ENCODE measurements at regions not wholly inside any gene's neighbourhood (a gene's known extent, or its start where the extent isn't known, plus 50 kb on each side); places are given as distances from the start of the nearest gene placed in this dataset.

DNA sequence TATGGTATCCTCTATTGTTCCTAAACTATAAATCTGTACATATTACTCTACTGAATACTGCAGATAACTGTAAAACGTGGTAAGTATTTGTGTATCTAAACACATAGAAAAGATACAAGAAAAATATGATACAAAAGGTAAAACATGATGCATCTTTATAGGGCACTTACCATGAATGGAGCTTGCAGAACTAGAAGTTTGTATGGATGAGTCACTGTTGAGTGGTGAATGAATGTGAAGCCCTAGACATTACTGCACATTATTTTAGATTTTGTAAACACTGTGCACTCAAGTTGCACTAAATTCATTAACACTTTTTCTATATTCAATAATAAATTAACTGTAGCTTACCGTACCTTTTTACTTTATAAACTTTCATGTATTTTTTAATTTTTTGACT, 357.5 kb downstream of the ZWINT start:
- Histone ChIP-seq H3K27me3 (no peaks in the 10 kb centered on the region), H3K36me3 (no peaks in the 10 kb centered on the region), H3K27ac (no peak overlapping the region), H3K4me1 (no peaks in the 10 kb centered on the region), H3K9me3 (no peaks in the 10 kb centered on the region), H3K4me3 (no peak overlapping the region)
- intact Hi-C loops (cut with DNase I), result no loop called here
- no peak for DNase-seq
- WGBS, 2 donors, result 65 to 77% methylated on average over 2 of the region's 2 CpGs
- TF ChIP-seq EP300 (IDR thresholded peaks at IDR 0.05) (no peak), POLR2AphosphoS5 (IDR thresholded peaks at IDR 0.05) (no peak), POLR2A (IDR thresholded peaks at IDR 0.05) (no peak)
- TF ChIP-seq, protein P1, sequence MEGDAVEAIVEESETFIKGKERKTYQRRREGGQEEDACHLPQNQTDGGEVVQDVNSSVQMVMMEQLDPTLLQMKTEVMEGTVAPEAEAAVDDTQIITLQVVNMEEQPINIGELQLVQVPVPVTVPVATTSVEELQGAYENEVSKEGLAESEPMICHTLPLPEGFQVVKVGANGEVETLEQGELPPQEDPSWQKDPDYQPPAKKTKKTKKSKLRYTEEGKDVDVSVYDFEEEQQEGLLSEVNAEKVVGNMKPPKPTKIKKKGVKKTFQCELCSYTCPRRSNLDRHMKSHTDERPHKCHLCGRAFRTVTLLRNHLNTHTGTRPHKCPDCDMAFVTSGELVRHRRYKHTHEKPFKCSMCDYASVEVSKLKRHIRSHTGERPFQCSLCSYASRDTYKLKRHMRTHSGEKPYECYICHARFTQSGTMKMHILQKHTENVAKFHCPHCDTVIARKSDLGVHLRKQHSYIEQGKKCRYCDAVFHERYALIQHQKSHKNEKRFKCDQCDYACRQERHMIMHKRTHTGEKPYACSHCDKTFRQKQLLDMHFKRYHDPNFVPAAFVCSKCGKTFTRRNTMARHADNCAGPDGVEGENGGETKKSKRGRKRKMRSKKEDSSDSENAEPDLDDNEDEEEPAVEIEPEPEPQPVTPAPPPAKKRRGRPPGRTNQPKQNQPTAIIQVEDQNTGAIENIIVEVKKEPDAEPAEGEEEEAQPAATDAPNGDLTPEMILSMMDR (IDR thresholded peaks at IDR 0.05), result no peak

DNA sequence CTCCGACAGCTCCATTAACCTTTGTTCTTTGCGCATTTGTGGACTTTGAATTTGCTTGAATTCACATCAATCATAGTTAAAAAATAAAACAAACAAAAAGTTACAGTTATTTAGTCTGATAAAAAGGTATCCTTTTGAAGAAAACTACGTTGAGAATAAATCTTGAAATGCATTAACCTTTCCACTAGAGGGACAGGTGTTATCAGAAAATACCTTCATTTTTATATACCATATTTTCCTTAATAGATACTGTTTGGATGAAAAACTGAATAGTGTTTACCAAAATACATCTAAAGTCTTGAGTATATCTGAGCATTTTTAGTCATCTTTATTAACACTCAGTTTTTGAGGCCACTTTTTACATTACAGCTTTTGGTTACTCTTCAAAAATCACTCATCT, 371.9 kb downstream of the ZWINT start:
- intact Hi-C loops (cut with DNase I), result no loop called here
- DNase-seq, result no peak
- TF ChIP-seq POLR2A (IDR thresholded peaks at IDR 0.05) (no peak), POLR2AphosphoS5 (IDR thresholded peaks at IDR 0.05) (no peak), EP300 (IDR thresholded peaks at IDR 0.05) (no peak)
- TF ChIP-seq, protein P1 (IDR thresholded peaks at IDR 0.05), result no peak
- H3K27me3 ChIP-seq, result no peaks in the 10 kb centered on the region
- H3K9me3 ChIP-seq, result no peaks in the 10 kb centered on the region
- no peak overlapping the region for H3K4me3 ChIP-seq
- no peaks in the 10 kb centered on the region for H3K4me1 ChIP-seq
- WGBS, 2 donors, result 11 to 53% methylated on average over 3 of the region's 3 CpGs
- H3K36me3 ChIP-seq, result no peaks in the 10 kb centered on the region
- H3K27ac ChIP-seq, result no peak overlapping the region

DNA sequence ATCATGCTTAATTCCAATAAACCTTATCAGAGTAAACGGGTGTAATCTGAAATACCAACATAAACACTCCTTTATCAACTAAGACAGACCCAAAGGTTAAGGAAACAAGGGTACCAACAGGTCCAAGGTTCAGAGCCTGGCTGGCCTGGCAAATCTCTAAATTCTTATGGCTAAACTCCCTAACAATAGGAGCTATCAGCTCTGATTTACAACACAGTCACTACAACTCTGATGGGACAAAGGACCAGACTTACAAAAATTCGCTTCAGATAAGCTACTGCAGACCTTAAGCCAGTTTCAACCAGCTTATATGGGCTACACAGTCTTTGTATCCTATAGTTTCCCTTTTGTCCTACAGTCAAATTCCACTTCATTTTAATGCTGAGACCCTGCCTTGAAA, 381.9 kb downstream of the ZWINT start:
- H3K27ac ChIP-seq, result no peak overlapping the region
- H3K36me3 ChIP-seq, result no peaks in the 10 kb centered on the region
- H3K4me3 ChIP-seq, result no peak overlapping the region
- 8 to 27% methylated on average over 2 of the region's 2 CpGs for WGBS, 2 donors
- H3K27me3 ChIP-seq, result no peaks in the 10 kb centered on the region
- no peaks in the 10 kb centered on the region for H3K4me1 ChIP-seq
- no peaks in the 10 kb centered on the region for H3K9me3 ChIP-seq
- TF ChIP-seq POLR2A (IDR thresholded peaks at IDR 0.05) (no peak), EP300 (IDR thresholded peaks at IDR 0.05) (no peak), POLR2AphosphoS5 (IDR thresholded peaks at IDR 0.05) (no peak)
- TF ChIP-seq, protein P1 (IDR thresholded peaks at IDR 0.05), result no peak
- DNase-seq, result no peak
- intact Hi-C loops (cut with DNase I), result no loop called here

DNA sequence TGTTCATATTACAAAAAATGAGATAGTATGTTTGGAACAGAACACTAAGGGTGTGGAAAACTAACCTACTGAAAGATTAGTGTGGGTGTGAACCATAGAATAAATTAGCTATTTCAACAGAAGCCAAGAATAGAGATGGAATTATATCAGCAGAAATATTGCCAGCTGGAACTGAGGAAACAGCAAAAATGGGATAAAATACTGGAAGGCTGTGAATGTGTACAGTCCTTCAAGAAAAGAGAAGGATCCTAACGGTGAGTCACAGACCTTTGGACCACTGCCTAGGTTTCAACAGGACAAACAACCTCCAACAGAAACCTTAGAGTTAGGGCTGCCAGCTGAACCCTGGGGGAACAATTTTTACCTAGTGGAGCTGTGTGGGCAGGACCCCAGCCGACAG, 395.0 kb downstream of the ZWINT start:
- Histone ChIP-seq H3K4me1 (no peaks in the 10 kb centered on the region), H3K27ac (no peak overlapping the region), H3K9me3 (no peaks in the 10 kb centered on the region), H3K4me3 (no peak overlapping the region), H3K36me3 (no peaks in the 10 kb centered on the region), H3K27me3 (no peaks in the 10 kb centered on the region)
- TF ChIP-seq EP300 (IDR thresholded peaks at IDR 0.05) (no peak), POLR2AphosphoS5 (IDR thresholded peaks at IDR 0.05) (no peak), POLR2A (IDR thresholded peaks at IDR 0.05) (no peak)
- TF ChIP-seq, protein P1 (IDR thresholded peaks at IDR 0.05), result no peak
- DNase-seq, result no peak
- 62 to 79% methylated on average over 2 of the region's 2 CpGs for WGBS, 2 donors
- intact Hi-C loops (cut with DNase I), result no loop called here

DNA sequence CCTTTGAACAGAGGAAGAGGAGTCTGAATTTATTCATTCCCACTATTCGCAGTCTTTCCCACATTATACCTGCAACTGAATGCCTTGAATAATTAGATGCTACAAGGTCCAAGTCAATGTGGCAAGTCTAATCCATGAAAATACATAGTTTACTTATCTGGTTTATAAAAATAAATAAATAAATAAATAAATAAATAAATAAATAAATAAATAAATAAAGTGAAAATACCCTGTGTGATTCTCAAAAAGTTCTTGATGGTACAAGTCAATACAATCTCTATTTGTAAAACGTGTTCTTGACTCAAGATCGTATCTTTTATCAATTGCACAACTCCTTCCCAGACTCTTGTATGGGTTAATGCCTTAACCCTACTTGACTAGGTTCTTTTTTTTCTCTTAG, 417.7 kb downstream of the ZWINT start:
- no peak for DNase-seq
- no peak overlapping the region for H3K4me3 ChIP-seq
- H3K27me3 ChIP-seq, result no peaks in the 10 kb centered on the region
- H3K27ac ChIP-seq, result no peak overlapping the region
- no peaks in the 10 kb centered on the region for H3K36me3 ChIP-seq
- no peaks in the 10 kb centered on the region for H3K4me1 ChIP-seq
- TF ChIP-seq, protein P1 (IDR thresholded peaks at IDR 0.05), result no peak
- TF ChIP-seq EP300 (IDR thresholded peaks at IDR 0.05), result no peak
- TF ChIP-seq POLR2A (IDR thresholded peaks at IDR 0.05), result no peak
- TF ChIP-seq POLR2AphosphoS5 (IDR thresholded peaks at IDR 0.05), result no peak
- intact Hi-C loops (cut with DNase I), result no loop called here
- WGBS, 2 donors, result 87 to 89% methylated on average over 3 of the region's 3 CpGs
- H3K9me3 ChIP-seq, result no peaks in the 10 kb centered on the region

Measured in sigmoid colon (tissue), 6 donors.